Adrenal gland (tissue), 9 donors: ENCODE measurements at regions not wholly inside any gene's neighbourhood (a gene's known extent, or its start where the extent isn't known, plus 50 kb on each side); places are given as distances from the start of the nearest gene placed in this dataset.

Experiments
- DNase-seq, 7 donors: peaks; one replicate each; pipeline ENCODE4 v3.0.0-alpha.2; 2019 to 2020
- H3K27ac ChIP-seq, 5 donors: fragments of 200-600 bp; sonication (generic) in 4 of 5; 1 replicate in 3 of 5; 2 replicates in 2 of 5; pipeline versions ENCODE4 v1.5.1 to v1.8.0; 2016 to 2020; ENCODE audit warnings: mild to moderate bottlenecking in 1 of 5
- H3K27me3 ChIP-seq: fragments of 200-600 bp; 2 replicates; pipeline ENCODE4 v1.8.0; 2021
- H3K36me3 ChIP-seq, 2 donors: fragments of 200-600 bp; replicated peaks in 1 of 2; 1 replicate in 1 of 2; 2 replicates in 1 of 2; pipeline versions ENCODE4 v1.5.1 to v1.8.0; 2018 to 2022
- H3K4me1 ChIP-seq, 2 donors: fragments of 200-600 bp; replicated peaks in 1 of 2; 1 replicate in 1 of 2; 2 replicates in 1 of 2; pipeline versions ENCODE4 v1.5.1 to v1.8.0; 2018 to 2021
- H3K4me3 ChIP-seq, 4 donors: fragments of 200-600 bp; sonication (generic) in 3 of 4; one replicate each; pipeline ENCODE4 v1.5.1; 2016 to 2018
- H3K9me3 ChIP-seq, 3 donors: fragments of 200-600 bp; sonication (generic) in 1 of 3; replicated peaks in 1 of 3; 1 replicate in 2 of 3; 2 replicates in 1 of 3; pipeline versions ENCODE4 v1.5.1 to v1.8.0; 2016 to 2021
- CTCF ChIP-seq, 6 experiments: fragments of 450-650 bp in 4 of 6; fragments of 200-600 bp in 2 of 6; sonication (generic) in 1 of 6; IDR thresholded peaks; 1 replicate in 5 of 6; 2 replicates in 1 of 6; pipeline versions ENCODE4 v1.5.1 to v1.8.0; 2016 to 2021; ENCODE audit warnings: antibody characterized with exemption in 6 of 6, mild to moderate bottlenecking in 2 of 6, moderate library complexity in 1 of 6
- POLR2A ChIP-seq, 2 donors: fragments of 450-650 bp; IDR thresholded peaks; one replicate each; pipeline ENCODE4 v1.6.1; 2017; ENCODE audit warnings: antibody characterized with exemption in 2 of 2, mild to moderate bottlenecking in 2 of 2, moderate library complexity in 1 of 2
- WGBS, 4 donors: extraction: QIAGEN DNeasy Blood & Tissue Kit in 2 of 4; methylation state at CpG; one replicate each; pipeline versions ENCODE4 v1.1.5 to v1.1.7; 2013 to 2017; 5-methylcytosine and 5-hydroxymethylcytosine counted together
- intact Hi-C, 2 donors: fragments of 100-400 bp; cut with DNase I; formaldehyde crosslinking; loops; one replicate each; pipeline versions ENCODE4 v1.14.1 to v1.15.0; 2022 to 2023
- donor health status: healthy with polysubstance abuse.
- donor health status: Bipolar disorder and iron deficiency.
- donor health status: DM: yes; HTN: yes; CAD: no.
- donor health status: DM: no; HTN: no; CAD: no.
- donor health status: DM: no; HTN: no; CAD: no.

GRCh38 chr1:104780470-104781078, 1030.9 kb downstream of the AMY1C start:
- 8 to 11% (median 9%) methylated on average over 6 of the region's 6 CpGs for WGBS, 4 donors
- Histone ChIP-seq H3K36me3 (no peaks in the 10 kb centered on the region), H3K27me3 (no peaks in the 10 kb centered on the region), H3K4me3 (no peak overlapping the region), H3K4me1 (no peaks in the 10 kb centered on the region), H3K9me3 (no peaks in the 10 kb centered on the region), H3K27ac (no peak overlapping the region)
- intact Hi-C loops = no loop called here
- DNase-seq = peak in 3 of 7 donors; percentile 5 to 15 (median 6)
- peak; percentile 60 to 81 (median 66) for TF ChIP-seq CTCF (IDR thresholded peaks at IDR 0.05)
- TF ChIP-seq POLR2A (IDR thresholded peaks at IDR 0.05) = no peak

GRCh38 chr1:104785575-104786187, 1036.0 kb downstream of the AMY1C start:
- Histone ChIP-seq H3K36me3 (no peaks in the 10 kb centered on the region), H3K4me3 (no peak overlapping the region), H3K27me3 (no peaks in the 10 kb centered on the region), H3K27ac (no peak overlapping the region), H3K9me3 (no peaks in the 10 kb centered on the region), H3K4me1 (no peaks in the 10 kb centered on the region)
- TF ChIP-seq CTCF (IDR thresholded peaks at IDR 0.05) = no peak
- no peak for TF ChIP-seq POLR2A (IDR thresholded peaks at IDR 0.05)
- no peak for DNase-seq
- intact Hi-C loops = no loop called here
- 46 to 64% (median 62%) methylated on average over 2 of the region's 2 CpGs for WGBS, 4 donors

GRCh38 chr1:104787866-104788510, 1038.3 kb downstream of the AMY1C start:
- no peak for DNase-seq
- intact Hi-C loops = no loop called here
- Histone ChIP-seq H3K4me1 (no peaks in the 10 kb centered on the region), H3K27me3 (no peaks in the 10 kb centered on the region), H3K9me3 (no peaks in the 10 kb centered on the region), H3K36me3 (no peaks in the 10 kb centered on the region), H3K4me3 (no peak overlapping the region), H3K27ac (no peak overlapping the region)
- TF ChIP-seq CTCF (IDR thresholded peaks at IDR 0.05) = no peak
- TF ChIP-seq POLR2A (IDR thresholded peaks at IDR 0.05) = no peak
- WGBS, 4 donors = 83 to 92% (median 89%) methylated on average over 11 to 14 of the region's 14 CpGs

GRCh38 chr1:104791030-104791429, 1041.3 kb downstream of the AMY1C start:
- DNase-seq = no peak
- WGBS, 4 donors = 85 to 93% (median 87%) methylated on average over 4 of the region's 4 CpGs
- intact Hi-C loops = no loop called here
- TF ChIP-seq CTCF (IDR thresholded peaks at IDR 0.05) (no peak), POLR2A (IDR thresholded peaks at IDR 0.05) (no peak)
- H3K4me3 ChIP-seq = no peak overlapping the region
- no peaks in the 10 kb centered on the region for H3K36me3 ChIP-seq
- H3K27me3 ChIP-seq = no peaks in the 10 kb centered on the region
- H3K27ac ChIP-seq = no peak overlapping the region
- H3K4me1 ChIP-seq = no peaks in the 10 kb centered on the region
- H3K9me3 ChIP-seq = no peaks in the 10 kb centered on the region
